Caki2 (cell line): ENCODE measurements at regions not wholly inside any gene's neighbourhood (a gene's known extent, or its start where the extent isn't known, plus 50 kb on each side); places are given as distances from the start of the nearest gene placed in this dataset.
"Not testable (repeated sequence)": the region's sequence is repeated elsewhere in the genome, so short reads cannot be mapped to it uniquely, and the experiment has no call there.

Experiments
- DNase-seq: peaks from one replicate; pipeline ENCODE4 v3.0.0-alpha.2; 2015; ENCODE audit warnings: low read depth
- in situ Hi-C: cut with HindIII; loops from 2 replicates; pipeline ENCODE4 v1.10.0; 2016; ENCODE audit warnings: low sequenced_read_pairs, low pct_unique_long_range_greater_than_20kb, mixed read lengths

DNA sequence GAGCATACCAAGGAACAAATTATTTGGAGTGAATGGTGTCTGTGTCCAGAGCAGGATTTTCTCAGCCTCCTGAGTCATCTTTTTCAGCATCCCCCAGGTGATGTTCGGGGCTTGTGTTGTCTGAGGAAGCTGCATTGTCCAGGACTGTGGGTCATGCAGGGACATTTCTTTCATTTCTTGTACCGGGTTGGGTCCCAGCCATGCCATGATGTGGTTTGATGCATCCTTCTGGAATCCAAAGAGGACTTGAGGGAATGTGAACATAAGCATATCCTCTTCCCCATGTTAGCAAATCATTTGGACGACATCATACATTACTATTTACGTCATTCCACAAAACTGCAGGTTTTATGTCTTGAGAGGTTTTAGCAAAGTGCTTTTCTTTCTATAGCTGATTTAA, 797.8 kb downstream of the CCDC85A start:
- no peak for DNase-seq
- in situ Hi-C loops: no loop called here

DNA sequence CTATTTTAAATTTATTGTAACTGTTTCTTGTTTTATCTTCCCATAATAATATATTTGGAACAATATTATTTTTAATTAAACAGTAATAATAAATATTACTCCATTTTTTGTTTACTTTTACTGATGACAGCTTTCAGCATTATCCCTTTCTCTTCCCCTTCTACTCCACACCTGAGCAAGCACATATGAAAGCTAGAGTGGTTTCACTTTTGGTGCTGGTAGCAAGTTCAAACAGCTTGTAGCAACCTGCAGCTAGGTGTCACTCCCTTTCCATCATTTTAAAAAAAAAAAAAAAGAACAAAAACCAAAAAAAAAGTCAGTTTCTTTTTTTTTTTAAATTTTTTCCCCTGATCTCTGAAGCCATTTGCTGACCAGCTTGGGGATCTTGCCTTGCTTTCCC, 801.8 kb downstream of the CCDC85A start:
- DNase-seq: no peak
- in situ Hi-C loops: no loop called here

DNA sequence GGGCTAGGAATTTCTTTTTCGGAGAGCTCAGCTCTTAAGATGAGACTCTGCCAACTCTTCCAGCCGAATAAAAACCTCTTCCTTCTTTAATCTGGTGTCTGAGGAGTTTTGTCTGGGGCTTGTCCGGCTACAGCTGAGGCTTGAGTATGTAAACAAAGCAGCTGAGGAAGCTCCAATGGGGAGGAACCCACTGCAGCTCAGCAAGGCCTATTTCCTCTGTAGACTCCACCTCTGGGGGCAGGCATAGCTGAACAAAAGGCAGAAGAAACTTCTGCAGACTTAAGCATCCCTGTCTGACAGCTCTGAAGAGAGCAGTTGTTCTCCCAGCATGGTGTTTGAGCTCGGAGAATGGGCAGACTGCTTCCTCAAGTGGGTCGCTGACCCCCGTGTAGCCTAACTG, 838.7 kb downstream of the CCDC85A start:
- in situ Hi-C loops: no loop called here
- no peak for DNase-seq

DNA sequence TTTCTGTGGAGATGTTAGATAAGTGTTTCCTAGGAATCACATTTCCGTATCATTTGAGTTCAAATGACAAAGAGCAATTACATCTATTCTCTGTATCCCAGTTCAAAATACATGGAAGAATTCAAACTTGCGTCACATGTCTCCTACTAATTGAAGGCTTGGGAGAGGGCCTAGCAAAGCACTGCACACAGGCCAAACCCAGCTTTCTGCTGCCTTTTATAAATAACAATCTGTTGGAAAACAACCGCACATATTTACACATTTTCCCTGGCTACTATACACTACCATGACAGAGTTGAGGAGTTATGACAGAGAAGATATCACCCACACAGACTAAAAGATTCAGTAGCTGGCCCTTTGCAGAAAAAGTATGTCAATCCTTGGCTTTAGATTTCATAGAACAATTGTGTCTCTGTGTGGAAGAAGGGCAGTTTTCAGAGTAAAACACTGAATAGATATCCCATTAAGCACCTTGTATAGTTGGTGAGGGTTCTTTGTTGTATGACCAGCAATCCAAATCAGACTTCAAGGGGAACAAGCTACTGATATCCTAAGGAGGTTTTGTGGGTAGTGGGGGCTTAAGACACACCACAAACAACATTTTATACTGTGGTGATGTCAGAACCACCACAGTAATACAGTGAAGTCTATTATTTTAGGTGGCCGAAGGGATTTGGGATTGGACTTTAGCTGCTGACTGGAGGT, 861.3 kb downstream of the CCDC85A start:
- in situ Hi-C loops: no loop called here
- no peak for DNase-seq

DNA sequence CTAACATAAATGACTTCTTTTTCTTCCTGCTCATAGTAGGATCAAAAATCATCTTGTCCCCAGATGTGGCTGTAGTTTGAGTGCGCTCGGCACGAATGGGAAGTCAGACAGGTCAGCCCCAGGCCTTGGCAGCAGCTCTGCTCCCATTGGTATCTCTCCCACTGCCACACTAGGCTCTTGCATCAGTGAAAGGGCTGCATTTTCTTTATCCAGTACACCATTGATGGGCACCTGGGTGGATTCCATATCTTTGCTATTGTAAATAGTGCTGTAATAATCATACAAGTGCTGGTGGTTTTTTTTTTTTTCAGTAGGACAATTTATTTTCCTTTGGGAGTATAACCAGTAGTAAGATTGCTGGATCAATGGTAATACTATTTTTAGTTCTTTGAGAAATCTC, 865.5 kb downstream of the CCDC85A start:
- DNase-seq: no peak
- in situ Hi-C loops: no loop called here

DNA sequence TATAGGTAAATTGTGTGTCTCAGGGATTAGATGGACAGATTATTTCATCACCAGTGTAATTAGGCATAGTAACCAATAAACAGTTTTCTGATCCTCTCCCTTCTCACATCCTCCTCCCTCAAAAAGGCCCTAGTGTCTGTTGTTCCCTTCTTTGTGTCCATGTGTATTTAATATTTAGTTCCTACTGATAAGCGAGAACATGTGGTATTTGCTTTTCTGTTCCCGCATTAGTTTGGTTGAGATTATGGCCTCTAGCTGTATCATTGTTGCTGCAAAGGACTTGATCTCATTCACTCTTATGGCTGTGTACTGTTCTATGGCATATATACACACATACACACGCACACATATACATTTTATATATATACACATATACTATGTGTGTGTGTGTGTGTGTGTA, 866.2 kb downstream of the CCDC85A start:
- DNase-seq: no peak
- in situ Hi-C loops: no loop called here

DNA sequence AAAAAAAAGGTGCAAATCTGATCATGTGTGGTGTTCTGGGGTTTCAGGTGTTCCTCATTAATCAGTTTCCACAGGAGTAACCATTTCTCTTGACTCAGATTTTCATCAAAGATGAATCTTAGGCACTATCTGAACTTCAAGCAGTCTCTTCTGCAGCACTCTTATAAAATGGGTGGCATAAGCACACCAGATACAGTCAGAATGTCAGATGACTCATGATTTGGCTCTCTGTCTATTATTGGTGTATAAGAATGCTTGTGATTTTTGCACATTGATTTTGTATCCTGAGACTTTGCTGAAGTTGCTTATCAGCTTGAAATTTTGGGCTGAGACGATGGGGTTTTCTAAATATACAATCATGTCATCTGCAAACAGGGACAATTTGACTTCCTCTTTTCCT, 882.5 kb downstream of the CCDC85A start:
- in situ Hi-C loops, DNase-seq: not testable (repeated sequence)

DNA sequence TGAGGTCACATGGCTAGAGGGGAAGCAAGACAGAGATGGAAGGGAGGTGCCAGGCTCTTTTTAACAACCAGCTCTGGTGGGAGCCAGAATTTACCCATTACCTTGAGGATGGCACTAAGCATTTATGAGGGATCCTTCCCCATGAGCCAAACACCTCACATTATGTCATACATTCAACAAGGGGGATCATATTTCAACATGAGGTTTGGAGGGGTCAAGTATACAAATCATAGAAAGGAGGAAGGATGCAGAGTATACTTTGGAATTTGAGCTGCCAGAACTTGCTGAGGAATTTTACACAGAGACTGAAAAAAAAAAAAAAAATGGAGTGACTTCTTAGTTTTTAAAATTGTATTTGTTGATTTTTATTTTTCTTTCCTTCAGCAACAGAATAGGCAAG, 891.4 kb downstream of the CCDC85A start:
- in situ Hi-C loops: no loop called here
- DNase-seq: no peak

DNA sequence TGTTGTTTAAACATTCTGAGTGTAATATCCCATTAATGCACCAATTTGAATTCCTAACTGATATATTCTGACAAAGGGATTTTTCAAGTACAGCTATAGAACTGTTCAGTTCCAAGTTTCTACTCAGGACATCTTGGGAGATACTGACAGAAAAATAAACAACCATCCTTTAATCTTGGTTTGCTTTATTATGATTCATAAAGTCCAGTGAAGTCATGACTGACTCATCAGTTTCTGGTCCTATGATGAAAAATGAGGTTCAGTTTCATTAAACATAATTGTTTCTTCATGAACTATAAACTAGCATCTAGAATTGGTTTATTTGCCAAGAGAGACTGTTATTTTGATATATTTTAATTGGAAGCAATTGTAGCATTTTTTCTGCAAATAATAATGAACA, 896.2 kb downstream of the CCDC85A start:
- no peak for DNase-seq
- in situ Hi-C loops: no loop called here

DNA sequence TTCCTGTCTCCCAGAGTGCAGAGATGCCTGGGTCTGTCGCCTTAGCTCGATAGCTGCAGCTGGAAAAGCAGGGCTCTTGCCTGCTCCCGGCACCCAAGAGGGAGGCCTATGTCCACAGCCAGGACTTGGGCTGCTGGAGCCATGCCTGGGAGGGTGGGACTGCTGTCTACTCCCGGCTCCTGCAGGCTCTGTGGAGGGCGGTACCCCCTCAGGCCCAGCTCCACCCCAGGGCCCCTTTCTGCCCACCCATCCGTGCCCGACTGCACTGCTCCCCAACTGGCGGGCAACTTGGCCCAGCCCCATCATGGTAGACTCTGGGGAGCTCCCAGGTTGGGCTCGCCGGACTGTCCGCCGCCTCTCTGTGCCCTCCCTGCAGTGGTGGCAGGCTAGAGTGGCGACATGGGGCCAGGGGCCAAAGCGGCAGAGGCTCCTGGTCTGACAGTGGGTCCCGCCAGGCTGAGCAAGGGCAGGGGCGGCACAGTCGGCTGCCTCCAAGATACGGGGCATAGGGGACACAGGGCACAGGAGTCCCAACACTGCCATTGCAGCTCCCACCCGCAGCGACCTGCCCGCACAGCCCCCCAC, 901.0 kb downstream of the CCDC85A start:
- in situ Hi-C loops: no loop called here
- DNase-seq: no peak

DNA sequence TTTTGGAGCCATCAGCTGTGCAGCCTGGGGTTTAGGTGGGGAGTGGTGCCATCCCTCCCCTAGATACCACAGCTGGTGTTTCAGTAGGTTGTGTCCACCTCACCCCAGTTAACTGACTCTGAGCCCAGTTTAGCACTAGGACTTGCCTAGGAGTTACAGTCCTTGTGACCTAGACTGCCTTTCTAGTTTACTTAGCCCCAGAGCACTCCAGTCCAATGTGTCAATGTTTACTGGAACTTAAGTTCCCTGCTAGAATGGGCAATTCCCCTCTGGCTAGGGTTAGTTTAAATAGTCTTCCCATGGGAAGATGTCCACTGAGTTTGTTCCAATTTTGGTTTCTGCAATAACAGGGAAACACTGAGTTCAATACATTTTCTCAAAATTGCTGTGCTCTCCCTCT, 909.2 kb downstream of the CCDC85A start:
- DNase-seq: no peak
- in situ Hi-C loops: no loop called here

DNA sequence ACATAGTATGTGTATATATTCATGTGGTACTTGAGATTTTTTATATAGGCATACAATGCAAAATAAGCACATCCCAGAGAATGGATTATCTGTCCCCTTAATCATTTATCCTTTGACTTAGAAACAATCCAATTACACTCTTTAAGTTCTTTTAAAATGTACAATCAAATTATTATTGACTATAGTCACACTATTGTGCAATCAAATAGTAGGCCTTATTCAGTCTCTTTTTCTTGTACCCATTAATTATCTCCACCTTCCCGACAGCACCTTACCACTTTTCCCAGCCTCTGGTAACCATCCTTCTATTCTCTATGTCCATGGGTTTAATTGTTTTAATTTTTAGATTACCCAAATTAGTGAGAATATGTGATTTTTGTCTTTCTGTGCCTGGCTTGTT, 914.1 kb downstream of the CCDC85A start:
- DNase-seq: no peak
- in situ Hi-C loops: no loop called here

DNA sequence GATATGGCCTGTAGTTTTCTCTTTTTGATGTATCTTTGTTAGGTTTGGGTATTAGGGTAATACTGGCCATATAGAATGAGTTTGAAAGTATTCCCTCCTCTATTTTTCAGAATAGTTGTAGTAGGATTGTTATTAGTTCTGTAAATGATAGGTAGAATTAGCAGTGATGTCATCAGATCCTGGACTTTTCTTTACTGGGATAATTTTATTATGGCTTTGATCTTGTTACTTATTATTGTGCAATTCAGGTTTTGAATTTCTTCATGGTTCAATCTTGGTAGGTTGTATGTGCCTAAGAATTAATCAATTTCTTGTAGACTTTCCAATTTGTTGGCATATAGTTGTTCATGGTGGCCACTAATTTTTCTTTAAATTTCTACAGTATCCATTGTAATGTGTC, 916.6 kb downstream of the CCDC85A start:
- in situ Hi-C loops: no loop called here
- DNase-seq: no peak

DNA sequence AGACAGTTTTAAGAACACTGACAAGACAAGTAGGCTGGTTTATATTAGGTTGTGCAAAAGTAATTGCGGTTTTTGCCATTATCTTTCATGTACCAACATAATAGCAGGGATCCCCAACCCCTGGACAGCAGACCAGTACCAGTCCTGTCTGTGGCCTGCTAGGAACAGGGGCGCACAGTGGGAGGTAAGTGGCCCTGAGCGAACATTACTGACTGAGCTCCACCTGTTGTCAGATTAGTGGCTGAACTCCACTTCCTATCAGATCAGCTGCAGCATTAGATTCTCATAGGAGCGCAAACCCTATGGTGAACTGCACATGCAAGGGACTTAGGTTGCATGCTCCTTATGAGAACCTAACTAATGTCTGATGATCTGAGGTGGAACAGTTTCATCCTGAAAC, 921.9 kb downstream of the CCDC85A start:
- DNase-seq: no peak
- in situ Hi-C loops: no loop called here

DNA sequence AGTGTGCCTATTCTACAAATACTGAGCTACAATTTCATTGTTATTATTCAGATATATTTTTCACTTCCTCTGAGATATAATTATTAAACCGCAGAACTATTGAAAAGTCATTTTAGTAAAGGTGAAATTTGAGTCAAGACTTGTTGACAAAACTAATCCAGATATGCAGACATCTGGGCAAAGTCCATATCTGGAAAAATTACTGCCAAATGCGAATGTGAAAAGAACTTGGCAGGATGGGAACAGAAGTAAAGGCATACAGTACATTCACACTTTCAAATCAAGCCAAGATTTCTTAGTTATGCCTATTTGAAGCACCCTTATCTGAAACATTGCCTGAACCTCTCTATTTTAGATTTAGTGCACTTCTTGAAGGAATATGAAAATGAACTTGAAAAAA, 923.6 kb downstream of the CCDC85A start:
- no peak for DNase-seq
- in situ Hi-C loops: no loop called here

DNA sequence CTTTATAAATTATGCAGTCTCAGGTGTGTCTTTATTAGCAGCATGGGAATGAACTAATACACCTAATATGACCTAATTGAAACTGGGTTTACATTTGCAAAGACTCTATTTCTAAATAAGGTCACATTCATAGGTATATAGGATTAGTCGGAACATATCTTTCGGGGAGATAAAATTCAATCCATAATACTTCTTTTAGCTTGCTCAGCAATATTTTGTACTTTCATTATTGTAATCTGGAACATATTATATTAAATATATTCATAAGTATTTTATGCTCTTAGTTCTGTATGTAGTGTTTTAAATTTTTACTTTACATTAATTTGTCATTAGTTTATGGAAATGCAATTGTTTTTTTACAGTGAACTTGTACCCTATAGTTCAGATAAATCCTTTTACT, 927.7 kb downstream of the CCDC85A start:
- in situ Hi-C loops: no loop called here
- no peak for DNase-seq

DNA sequence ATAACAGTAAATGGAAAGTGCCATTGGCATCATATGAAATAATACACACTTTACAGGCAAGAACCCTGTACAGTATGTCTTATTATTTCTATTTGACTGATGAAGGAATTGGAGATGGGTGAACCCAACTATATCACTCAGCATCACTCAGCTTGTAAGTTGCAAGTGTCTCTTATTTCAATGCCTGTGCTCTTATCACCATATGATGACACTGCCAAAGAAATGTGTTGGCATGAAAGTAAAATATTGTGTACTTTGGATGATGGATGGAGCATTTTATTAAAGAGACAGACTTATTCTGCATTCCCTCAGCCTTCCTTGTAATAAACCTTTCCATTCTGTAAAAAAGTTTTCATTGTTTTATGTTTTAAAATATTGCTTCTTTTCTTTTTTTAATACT, 927.5 kb upstream of the VRK2 start:
- in situ Hi-C loops: no loop called here
- no peak for DNase-seq

DNA sequence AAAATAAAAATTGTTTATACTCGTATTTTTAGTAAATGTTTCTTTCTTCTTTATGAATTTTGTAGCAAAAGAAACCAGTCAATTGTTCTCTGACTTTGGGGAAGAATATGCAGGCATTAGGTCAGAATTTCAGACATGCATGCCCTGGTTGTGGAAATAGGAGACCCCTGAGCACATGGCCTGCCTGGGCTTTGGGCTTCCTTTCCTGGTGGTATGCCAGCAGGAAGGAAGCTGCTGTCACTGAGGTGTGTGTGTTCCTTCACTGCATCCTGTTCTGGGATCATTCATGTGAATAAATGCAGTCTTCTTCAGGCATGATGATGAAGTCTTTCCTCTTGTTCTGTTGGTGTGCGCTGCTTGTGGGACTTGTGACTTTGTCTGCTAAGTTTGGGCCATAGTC, 920.2 kb upstream of the VRK2 start:
- in situ Hi-C loops: no loop called here
- no peak for DNase-seq

DNA sequence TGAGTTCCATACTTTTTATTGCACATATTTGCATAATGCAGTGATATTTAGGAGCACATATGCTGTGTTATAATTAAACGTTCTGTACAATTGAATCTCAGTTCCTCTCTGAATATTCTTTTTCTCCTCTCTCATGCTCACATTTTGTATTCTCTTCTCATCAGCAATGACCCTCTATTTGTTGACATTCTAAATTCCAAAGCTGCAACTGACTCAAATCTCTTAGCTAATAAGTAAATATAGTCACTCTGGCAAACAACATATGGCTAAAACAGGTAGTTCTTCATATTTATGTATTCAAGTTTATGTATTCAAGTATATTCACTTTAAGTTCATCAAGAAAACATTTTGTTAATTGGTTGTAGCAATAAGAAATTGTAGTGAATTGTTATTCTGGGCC, 907.4 kb upstream of the VRK2 start:
- no peak for DNase-seq
- in situ Hi-C loops: no loop called here

DNA sequence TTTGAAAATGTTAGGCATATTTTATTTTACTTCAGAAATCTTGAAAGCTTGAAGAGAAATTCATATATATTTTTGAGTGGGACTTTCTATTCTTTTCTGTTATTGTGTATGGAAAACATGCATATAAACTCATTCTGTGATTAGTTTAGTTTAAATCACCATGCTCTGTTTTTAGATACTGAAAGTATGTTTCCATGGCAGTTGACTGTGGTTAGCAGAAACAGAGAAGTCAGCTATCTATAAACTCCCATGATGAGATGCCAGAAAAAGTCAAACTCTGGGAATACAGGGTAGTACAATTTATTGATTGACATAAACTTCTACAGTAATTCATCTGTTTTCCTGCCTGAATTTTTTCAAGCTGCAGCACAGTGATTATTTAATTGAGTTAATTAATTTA, 905.3 kb upstream of the VRK2 start:
- in situ Hi-C loops: no loop called here
- no peak for DNase-seq
